ENCODE measurements at regions not wholly inside any gene's neighbourhood (a gene's known extent, or its start where the extent isn't known, plus 50 kb on each side); places are given as distances from the start of the nearest gene placed in this dataset.

- TF ChIP-seq CTCF (IDR thresholded peaks at IDR 0.05) (no peak), POLR2A (IDR thresholded peaks at IDR 0.05) (no peak)
Observed at GRCh38 chr5:174192901-174193300, 147.4 kb downstream of the NSG2 start.
